Transverse colon (tissue), 4 donors: ENCODE measurements at regions not wholly inside any gene's neighbourhood (a gene's known extent, or its start where the extent isn't known, plus 50 kb on each side); places are given as distances from the start of the nearest gene placed in this dataset.

Experiments used
- DNase-seq: peaks from one replicate; pipeline ENCODE4 v3.0.0-alpha.2; 2019
- H3K27ac ChIP-seq, 4 donors: fragments of 200-600 bp; sonication (generic); 2 replicates each; pipeline ENCODE4 v1.5.1; 2016 to 2018; ENCODE audit warnings: inconsistent platforms in 4 of 4
- H3K27me3 ChIP-seq: fragments of 200-600 bp; sonication (generic); 2 replicates; pipeline ENCODE4 v1.5.1; 2017; ENCODE audit warnings: inconsistent platforms
- H3K36me3 ChIP-seq, 4 donors: fragments of 200-600 bp; sonication (generic); 2 replicates each; pipeline ENCODE4 v1.5.1; 2017 to 2019; ENCODE audit warnings: inconsistent platforms in 4 of 4
- H3K4me1 ChIP-seq, 4 donors: fragments of 200-600 bp; sonication (generic); 2 replicates each; pipeline ENCODE4 v1.5.1; 2017 to 2020; ENCODE audit warnings: inconsistent platforms in 4 of 4
- H3K4me3 ChIP-seq, 4 donors: fragments of 200-600 bp; sonication (generic); 1 replicate in 1 of 4; 2 replicates in 3 of 4; pipeline versions ENCODE4 v1.5.1 to v1.6.1; 2017 to 2019; ENCODE audit warnings: inconsistent platforms in 4 of 4
- H3K9me3 ChIP-seq, 2 donors: fragments of 200-600 bp; sonication (generic); 2 replicates each; pipeline ENCODE4 v1.5.1; 2017 to 2019; ENCODE audit warnings: inconsistent platforms in 2 of 2
- CTCF ChIP-seq, 5 experiments: fragments of 200-600 bp in 3 of 5; fragments of 450-650 bp in 2 of 5; sonication (generic) in 3 of 5; IDR thresholded peaks; 1 replicate in 2 of 5; 2 replicates in 3 of 5; pipeline ENCODE4 v1.5.1; 2016 to 2017; ENCODE audit warnings: antibody characterized with exemption in 5 of 5, inconsistent platforms in 3 of 5, mild to moderate bottlenecking in 2 of 5, moderate library complexity in 1 of 5
- EP300 ChIP-seq: sonication (generic); formaldehyde crosslinking; IDR thresholded peaks from one replicate; pipeline ENCODE4 v1.6.1; 2017; ENCODE audit warnings: antibody characterized with exemption, low read depth
- POLR2A ChIP-seq: fragments of 450-650 bp; IDR thresholded peaks from one replicate; pipeline ENCODE4 v1.6.1; 2016; ENCODE audit warnings: antibody characterized with exemption, mild to moderate bottlenecking, moderate library complexity
- POLR2AphosphoS5 ChIP-seq, 3 donors: sonication (generic); formaldehyde crosslinking; IDR thresholded peaks; one replicate each; pipeline ENCODE4 v1.6.1; 2016; ENCODE audit warnings: antibody characterized with exemption in 3 of 3
- WGBS, 2 donors: methylation state at CpG; one replicate each; pipeline ENCODE4 v1.1.5; 2018; ENCODE audit warnings: low coverage in 1 of 2; 5-methylcytosine and 5-hydroxymethylcytosine counted together
- in situ Hi-C, 4 donors: fragments of 200-750 bp; cut with MboI; loops; one replicate each; pipeline versions ENCODE4 v1.15.0 to v1.15.1; 2017; ENCODE audit warnings: low sequenced_read_pairs in 3 of 4, low pct_ligation_motif_present in 1 of 4, low pct_unique_long_range_greater_than_20kb in 1 of 4
- intact Hi-C: fragments of 100-400 bp; cut with DNase I; formaldehyde crosslinking; loops from one replicate; pipeline ENCODE4 v1.15.1; 2023; ENCODE audit warnings: low total_unique reads

DNA sequence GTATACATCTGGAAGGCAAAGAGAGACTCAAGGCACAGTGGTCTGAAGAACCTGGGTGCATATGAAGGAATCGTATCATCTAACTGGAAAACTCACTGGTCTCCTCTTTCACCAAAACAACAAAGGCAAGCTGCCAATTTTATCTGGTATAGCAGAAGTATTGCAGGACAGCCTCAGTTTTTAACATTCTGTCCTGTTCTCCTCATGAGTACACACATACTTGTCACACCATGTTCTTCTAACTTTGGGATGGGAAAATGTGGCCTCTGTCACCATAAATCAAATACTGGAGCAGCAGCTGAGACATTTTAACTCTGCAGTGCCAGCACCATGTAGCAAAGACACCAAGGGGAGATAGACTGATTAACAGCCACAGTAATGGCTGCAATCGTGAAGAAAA, 199.1 kb upstream of the CNR1 start:
- intact Hi-C loops (no loop called here), in situ Hi-C loops (no loop called here)
- 82 to 90% methylated on average over 1 to 2 of the region's 2 CpGs for WGBS, 2 donors
- no peak for DNase-seq
- H3K4me3 ChIP-seq: no peak overlapping the region
- no peaks in the 10 kb centered on the region for H3K4me1 ChIP-seq
- H3K36me3 ChIP-seq: no peaks in the 10 kb centered on the region
- H3K27ac ChIP-seq: no peak overlapping the region
- H3K27me3 ChIP-seq: no peaks in the 10 kb centered on the region
- TF ChIP-seq CTCF (IDR thresholded peaks at IDR 0.05): no peak
- no peak for TF ChIP-seq EP300
- TF ChIP-seq POLR2A: no peak
- TF ChIP-seq POLR2AphosphoS5 (IDR thresholded peaks at IDR 0.05): no peak
- no peaks in the 10 kb centered on the region for H3K9me3 ChIP-seq

DNA sequence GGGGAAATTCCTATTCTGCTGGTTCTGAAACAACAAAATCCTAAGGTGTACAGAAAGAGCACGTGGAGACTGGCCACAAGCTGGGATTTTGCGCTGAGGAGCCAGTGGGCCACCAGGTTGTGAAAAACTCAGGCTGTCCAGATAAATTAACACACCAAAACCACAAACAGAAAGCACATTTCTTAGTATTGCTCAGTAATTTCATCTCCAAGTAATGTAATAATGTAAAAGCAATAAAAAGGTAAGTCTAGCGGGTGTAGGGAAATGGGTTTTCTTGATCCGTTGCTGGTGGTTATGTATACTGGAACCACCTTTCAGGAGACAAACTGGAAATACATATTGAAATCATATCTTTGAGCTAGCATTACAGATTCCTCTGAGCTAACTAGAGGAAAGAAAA, 195.6 kb upstream of the CNR1 start:
- WGBS, 2 donors: 86 to 87% methylated on average over 2 to 4 of the region's 4 CpGs
- Histone ChIP-seq H3K4me1 (no peaks in the 10 kb centered on the region), H3K27me3 (no peaks in the 10 kb centered on the region), H3K36me3 (no peaks in the 10 kb centered on the region), H3K27ac (no peak overlapping the region), H3K4me3 (no peak overlapping the region), H3K9me3 (no peaks in the 10 kb centered on the region)
- DNase-seq: no peak
- TF ChIP-seq CTCF (IDR thresholded peaks at IDR 0.05): no peak
- TF ChIP-seq POLR2A: no peak
- TF ChIP-seq EP300: no peak
- intact Hi-C loops: no loop called here
- in situ Hi-C loops: no loop called here

- no peak for DNase-seq
- no peaks in the 10 kb centered on the region for H3K27me3 ChIP-seq
- H3K27ac ChIP-seq: no peak overlapping the region
- in situ Hi-C loops (no loop called here), intact Hi-C loops (no loop called here)
- H3K36me3 ChIP-seq: no peaks in the 10 kb centered on the region
- H3K9me3 ChIP-seq: no peaks in the 10 kb centered on the region
- no peaks in the 10 kb centered on the region for H3K4me1 ChIP-seq
- no peak overlapping the region for H3K4me3 ChIP-seq
- TF ChIP-seq POLR2AphosphoS5 (IDR thresholded peaks at IDR 0.05) (no peak), CTCF (IDR thresholded peaks at IDR 0.05) (no peak), EP300 (no peak), POLR2A (no peak)
- 33 to 74% methylated on average over 1 to 3 of the region's 3 CpGs for WGBS, 2 donors
These were observed 195.2 kb upstream of the CNR1 start for GRCh38 chr6:88361298-88361697.

GRCh38 chr6:88360203-88360797, 194.2 kb upstream of the CNR1 start:
- H3K9me3 ChIP-seq: no peaks in the 10 kb centered on the region
- no peaks in the 10 kb centered on the region for H3K27me3 ChIP-seq
- no peaks in the 10 kb centered on the region for H3K36me3 ChIP-seq
- in situ Hi-C loops: no loop called here
- 42 to 50% methylated on average over 1 of the region's 1 CpG for WGBS, 2 donors
- H3K27ac ChIP-seq: no peak overlapping the region
- no peak overlapping the region for H3K4me3 ChIP-seq
- TF ChIP-seq EP300 (no peak), CTCF (IDR thresholded peaks at IDR 0.05) (no peak), POLR2AphosphoS5 (IDR thresholded peaks at IDR 0.05) (no peak), POLR2A (no peak)
- intact Hi-C loops: no loop called here
- no peaks in the 10 kb centered on the region for H3K4me1 ChIP-seq
- no peak for DNase-seq
